Chondrocyte (in vitro differentiated cells): ENCODE measurements at regions not wholly inside any gene's neighbourhood (a gene's known extent, or its start where the extent isn't known, plus 50 kb on each side); places are given as distances from the start of the nearest gene placed in this dataset.
"Not testable (repeated sequence)": the region's sequence is repeated elsewhere in the genome, so short reads cannot be mapped to it uniquely, and the experiment has no call there.

Source experiments
- DNase-seq: peaks from one replicate; pipeline ENCODE4 v3.0.0; 2021; ENCODE audit warnings: mixed read lengths, low spot score
- H3K27ac Mint-ChIP-seq: one replicate; pipeline ENCODE4 v1.8.0; 2021; ENCODE audit warnings: mild to moderate bottlenecking, moderate library complexity, mixed read lengths; ENCODE audit not compliant: unreplicated experiment
- H3K27me3 Mint-ChIP-seq: 2 replicates; pipeline ENCODE4 v1.8.0; 2021; ENCODE audit warnings: low read depth, mixed read lengths
- H3K36me3 Mint-ChIP-seq: 2 replicates; pipeline ENCODE4 v1.8.0; 2021; ENCODE audit warnings: low read depth, mixed read lengths
- H3K4me1 Mint-ChIP-seq: 2 replicates; pipeline ENCODE4 v1.8.0; 2021; ENCODE audit warnings: low read depth, mild to moderate bottlenecking, mixed read lengths
- H3K4me3 Mint-ChIP-seq: one replicate; pipeline ENCODE4 v1.8.0; 2021; ENCODE audit warnings: mild to moderate bottlenecking, moderate library complexity, mixed read lengths; ENCODE audit not compliant: unreplicated experiment
- H3K9me3 Mint-ChIP-seq: 2 replicates; pipeline ENCODE4 v1.8.0; 2021; ENCODE audit warnings: low read depth, mixed read lengths
- TF ChIP-seq, protein P1 (sequence below): fragments of 200-600 bp; sonication (generic); IDR thresholded peaks from 2 replicates; pipeline ENCODE4 v1.5.0; 2021; ENCODE audit warnings: antibody characterized with exemption, mild to moderate bottlenecking, moderate library complexity

DNA sequence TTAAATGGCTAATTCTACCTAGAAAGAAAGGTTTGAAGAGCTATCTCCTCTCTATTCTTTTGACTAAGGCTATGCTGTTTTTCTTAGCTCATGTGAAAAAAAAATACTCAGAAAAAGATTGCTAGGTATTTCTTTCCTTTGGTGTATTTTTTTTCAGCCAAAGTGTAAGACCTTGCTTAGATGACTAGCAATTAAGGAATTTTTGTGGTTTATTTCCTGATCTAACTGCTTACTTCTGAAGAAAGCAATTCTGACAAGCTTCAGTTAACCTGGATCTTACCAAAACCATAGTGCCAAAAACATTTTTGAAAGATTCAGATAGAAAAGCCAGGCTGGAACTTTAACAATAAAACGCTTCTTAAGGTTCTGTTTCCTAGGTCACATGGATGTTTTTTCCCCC lies 315.6 kb downstream of the SOX2 start:
- H3K27ac Mint-ChIP-seq = no peak overlapping the region

DNA sequence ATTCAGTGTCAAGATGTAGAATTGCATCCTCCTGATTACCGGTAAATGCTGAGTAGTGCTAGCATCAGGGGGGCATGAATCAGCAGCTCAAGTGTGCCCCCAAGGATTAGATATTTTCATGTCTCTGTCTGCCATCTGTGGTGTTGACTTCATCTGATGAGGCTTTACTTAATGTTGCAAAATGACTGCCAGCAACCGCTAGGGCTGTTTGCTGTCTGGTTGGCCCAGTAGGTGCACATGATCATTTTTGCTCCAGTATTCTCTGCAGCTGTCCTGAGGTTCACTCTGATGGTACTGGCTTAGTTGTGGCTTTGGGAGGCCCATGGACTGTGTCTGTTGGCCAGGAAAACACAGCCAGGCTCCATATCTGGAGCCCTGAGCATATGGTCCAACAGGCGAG lies 316.4 kb downstream of the SOX2 start:
- no peak overlapping the region for H3K27ac Mint-ChIP-seq

More for the DNA sequence above, 315.6 kb downstream of the SOX2 start:
- no peak for DNase-seq
- TF ChIP-seq, protein P1, sequence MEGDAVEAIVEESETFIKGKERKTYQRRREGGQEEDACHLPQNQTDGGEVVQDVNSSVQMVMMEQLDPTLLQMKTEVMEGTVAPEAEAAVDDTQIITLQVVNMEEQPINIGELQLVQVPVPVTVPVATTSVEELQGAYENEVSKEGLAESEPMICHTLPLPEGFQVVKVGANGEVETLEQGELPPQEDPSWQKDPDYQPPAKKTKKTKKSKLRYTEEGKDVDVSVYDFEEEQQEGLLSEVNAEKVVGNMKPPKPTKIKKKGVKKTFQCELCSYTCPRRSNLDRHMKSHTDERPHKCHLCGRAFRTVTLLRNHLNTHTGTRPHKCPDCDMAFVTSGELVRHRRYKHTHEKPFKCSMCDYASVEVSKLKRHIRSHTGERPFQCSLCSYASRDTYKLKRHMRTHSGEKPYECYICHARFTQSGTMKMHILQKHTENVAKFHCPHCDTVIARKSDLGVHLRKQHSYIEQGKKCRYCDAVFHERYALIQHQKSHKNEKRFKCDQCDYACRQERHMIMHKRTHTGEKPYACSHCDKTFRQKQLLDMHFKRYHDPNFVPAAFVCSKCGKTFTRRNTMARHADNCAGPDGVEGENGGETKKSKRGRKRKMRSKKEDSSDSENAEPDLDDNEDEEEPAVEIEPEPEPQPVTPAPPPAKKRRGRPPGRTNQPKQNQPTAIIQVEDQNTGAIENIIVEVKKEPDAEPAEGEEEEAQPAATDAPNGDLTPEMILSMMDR = no peak
- H3K27me3 Mint-ChIP-seq = peaks cover 2% of the 10 kb centered on the region
- no peaks in the 10 kb centered on the region for H3K36me3 Mint-ChIP-seq
- H3K4me1 Mint-ChIP-seq = peaks cover 7% of the 10 kb centered on the region
- no peaks in the 10 kb centered on the region for H3K9me3 Mint-ChIP-seq
- no peak overlapping the region for H3K4me3 Mint-ChIP-seq

DNA sequence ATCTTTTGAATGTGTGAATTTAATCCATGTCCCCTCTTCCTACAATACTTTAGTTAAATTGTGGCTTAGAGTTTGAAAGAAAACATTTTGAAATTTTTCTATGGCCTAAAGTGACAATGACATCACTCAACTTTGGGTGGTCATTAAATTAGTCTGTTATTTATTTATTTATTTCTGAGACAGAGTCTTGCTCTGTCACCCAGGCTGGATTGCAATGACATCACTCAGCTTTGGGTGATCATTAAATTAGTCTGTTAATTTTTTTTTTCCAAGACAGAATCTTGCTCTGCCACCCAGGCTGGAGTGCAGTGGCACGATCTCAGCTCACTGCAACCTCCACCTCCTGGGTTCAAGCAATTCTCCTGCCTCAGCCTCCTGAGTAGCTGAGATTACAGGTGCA lies 322.5 kb downstream of the SOX2 start:
- H3K9me3 Mint-ChIP-seq, H3K36me3 Mint-ChIP-seq, DNase-seq, H3K27ac Mint-ChIP-seq, H3K4me3 Mint-ChIP-seq, H3K27me3 Mint-ChIP-seq, H3K4me1 Mint-ChIP-seq: not testable (repeated sequence)

More for the DNA sequence above, 316.4 kb downstream of the SOX2 start:
- no peaks in the 10 kb centered on the region for H3K9me3 Mint-ChIP-seq
- no peak overlapping the region for H3K4me3 Mint-ChIP-seq
- peaks cover 7% of the 10 kb centered on the region for H3K4me1 Mint-ChIP-seq
- peaks cover 2% of the 10 kb centered on the region for H3K27me3 Mint-ChIP-seq
- TF ChIP-seq, protein P1 = no peak
- H3K36me3 Mint-ChIP-seq = no peaks in the 10 kb centered on the region
- DNase-seq = no peak

DNA sequence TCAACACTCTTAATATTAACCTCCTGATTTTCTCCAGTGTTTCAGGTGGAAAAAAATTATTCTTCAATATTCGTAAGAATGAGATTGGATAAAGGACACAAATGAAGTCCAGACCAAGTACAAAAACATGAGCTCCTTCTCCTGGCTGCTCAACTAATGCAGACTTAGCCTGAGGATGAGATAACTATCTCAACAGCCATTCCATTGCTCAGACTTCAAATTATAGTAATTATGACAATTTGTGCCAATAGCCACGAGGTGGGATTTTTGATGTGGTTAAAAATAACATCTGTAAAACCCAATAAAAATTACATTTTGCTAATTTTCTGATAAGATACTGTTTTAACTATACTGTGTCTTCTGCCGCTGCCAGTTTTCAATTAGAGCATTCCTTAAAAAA lies 323.6 kb downstream of the SOX2 start:
- DNase-seq = no peak
- TF ChIP-seq, protein P1 = no peak
- Mint-ChIP-seq H3K27ac (no peak overlapping the region), H3K4me3 (no peak overlapping the region), H3K27me3 (peaks cover 2% of the 10 kb centered on the region), H3K36me3 (no peaks in the 10 kb centered on the region), H3K9me3 (peaks cover 4% of the 10 kb centered on the region), H3K4me1 (no peaks in the 10 kb centered on the region)

DNA sequence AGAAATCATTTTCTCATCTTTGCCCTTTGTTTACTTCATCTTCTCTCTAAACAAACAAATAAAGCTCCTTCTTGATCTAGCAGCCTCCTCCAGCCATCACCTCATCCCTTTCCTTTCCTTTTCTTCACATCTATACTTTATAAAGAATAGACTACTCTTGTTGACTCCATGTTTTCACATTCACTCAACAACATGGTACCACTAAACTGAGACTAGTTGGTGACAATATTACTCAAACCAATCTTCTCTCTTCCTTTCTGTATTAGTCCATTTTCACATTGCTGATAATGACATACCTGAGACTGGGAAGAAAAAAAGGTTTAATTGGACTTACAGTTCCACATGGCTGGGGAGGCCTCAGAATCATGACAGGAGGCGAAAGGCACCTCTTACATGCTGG lies 324.7 kb downstream of the SOX2 start:
- TF ChIP-seq, protein P1 = no peak
- DNase-seq = no peak
- Mint-ChIP-seq H3K4me3 (no peak overlapping the region), H3K36me3 (no peaks in the 10 kb centered on the region), H3K9me3 (peaks cover 4% of the 10 kb centered on the region), H3K4me1 (no peaks in the 10 kb centered on the region), H3K27ac (no peak overlapping the region), H3K27me3 (peaks cover 2% of the 10 kb centered on the region)

DNA sequence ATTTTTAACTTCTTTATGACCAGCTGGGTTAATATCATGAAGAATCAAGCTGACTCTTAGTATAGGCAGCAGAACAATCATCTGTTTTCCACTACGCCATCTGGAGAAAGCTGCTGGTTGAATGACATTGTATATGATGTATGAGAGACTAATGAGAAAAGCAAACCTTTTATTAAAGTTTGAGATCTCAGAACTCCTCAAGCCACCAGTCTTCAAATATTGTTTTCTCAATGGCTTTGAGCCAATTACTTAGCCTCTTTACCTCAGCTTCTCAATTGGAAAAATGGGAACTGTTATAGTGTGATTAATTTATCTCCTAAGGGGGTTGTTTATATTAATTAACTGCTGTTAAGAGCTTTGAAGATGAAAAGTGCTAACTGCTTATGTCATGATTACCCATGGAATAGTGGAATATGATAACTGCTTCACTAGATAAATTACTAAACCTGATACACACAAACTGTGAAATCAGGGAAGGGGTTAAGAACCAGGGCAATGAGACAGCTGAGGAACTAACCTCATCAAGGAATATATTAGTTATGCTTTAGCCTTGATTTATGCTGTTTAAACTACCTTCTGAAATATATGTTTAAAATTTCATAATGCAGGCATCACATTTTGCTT lies 330.1 kb downstream of the SOX2 start:
- Mint-ChIP-seq H3K36me3 (no peaks in the 10 kb centered on the region), H3K4me1 (no peaks in the 10 kb centered on the region), H3K4me3 (no peak overlapping the region), H3K27ac (no peak overlapping the region), H3K9me3 (peaks cover 10% of the 10 kb centered on the region), H3K27me3 (peaks cover 8% of the 10 kb centered on the region)
- DNase-seq = no peak
- TF ChIP-seq, protein P1 = no peak
